GM23338 (cell line): ENCODE measurements at regions not wholly inside any gene's neighbourhood (a gene's known extent, or its start where the extent isn't known, plus 50 kb on each side); places are given as distances from the start of the nearest gene placed in this dataset.

Experiments
- CREB1 ChIP-seq: fragments of 250-450 bp; sonication (Bioruptor Pico); IDR thresholded peaks from 2 replicates; pipeline ENCODE4 v1.5.0; 2020; ENCODE audit warnings: low read depth, mild to moderate bottlenecking, moderate library complexity
- EZH2 ChIP-seq: fragments of 200-600 bp; sonication (generic); IDR thresholded peaks from one replicate; pipeline ENCODE4 v1.8.0; 2017; ENCODE audit warnings: antibody characterized with exemption, mild to moderate bottlenecking, low read depth; ENCODE audit not compliant: unreplicated experiment
- EZH2phosphoT487 ChIP-seq: fragments of 200-600 bp; sonication (generic); IDR thresholded peaks from one replicate; pipeline ENCODE4 v1.8.1; 2018; ENCODE audit warnings: antibody characterized with exemption; ENCODE audit not compliant: unreplicated experiment
- POLR2AphosphoS5 ChIP-seq: IDR thresholded peaks from 2 replicates; pipeline ENCODE4 v1.6.1; 2016; ENCODE audit warnings: antibody characterized with exemption, low read depth
- STAT1 ChIP-seq: IDR thresholded peaks from one replicate; pipeline ENCODE4 v1.6.1; 2016; ENCODE audit warnings: antibody characterized with exemption; ENCODE audit not compliant: unreplicated experiment
- TF ChIP-seq, protein P1 (sequence below), 2 experiments: fragments of 200-600 bp in 1 of 2; sonication (generic) in 1 of 2; conservative IDR thresholded peaks; 2 replicates each; pipeline versions ENCODE4 v1.5.1 to v1.6.1; 2016 to 2017; ENCODE audit warnings: antibody characterized with exemption in 2 of 2, low read depth in 2 of 2, mild to moderate bottlenecking in 2 of 2, moderate library complexity in 1 of 2
- TF ChIP-seq, protein P2 (sequence below): IDR thresholded peaks from one replicate; pipeline ENCODE4 v1.6.1; 2018; ENCODE audit warnings: antibody characterized with exemption; ENCODE audit not compliant: unreplicated experiment

DNA sequence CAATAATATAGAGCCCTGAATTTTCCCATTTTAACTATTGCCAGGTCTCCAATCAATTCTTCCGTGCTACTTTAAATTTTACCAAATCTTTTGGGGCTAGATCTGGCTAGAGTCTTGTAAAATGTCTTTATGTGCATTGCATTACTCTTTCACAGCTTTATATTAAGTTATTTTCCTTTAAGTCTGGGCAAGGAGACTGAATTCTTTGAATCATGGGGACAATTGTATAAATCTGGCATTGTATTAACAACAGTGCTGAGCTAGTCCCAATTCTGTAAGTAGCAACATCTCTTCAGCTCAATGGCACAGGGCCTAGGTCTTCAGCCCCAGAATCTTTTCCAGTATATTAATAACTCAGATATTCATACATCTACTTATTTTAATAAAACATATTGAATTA lies 1080.4 kb upstream of the INTU start:
- TF ChIP-seq, protein P1, sequence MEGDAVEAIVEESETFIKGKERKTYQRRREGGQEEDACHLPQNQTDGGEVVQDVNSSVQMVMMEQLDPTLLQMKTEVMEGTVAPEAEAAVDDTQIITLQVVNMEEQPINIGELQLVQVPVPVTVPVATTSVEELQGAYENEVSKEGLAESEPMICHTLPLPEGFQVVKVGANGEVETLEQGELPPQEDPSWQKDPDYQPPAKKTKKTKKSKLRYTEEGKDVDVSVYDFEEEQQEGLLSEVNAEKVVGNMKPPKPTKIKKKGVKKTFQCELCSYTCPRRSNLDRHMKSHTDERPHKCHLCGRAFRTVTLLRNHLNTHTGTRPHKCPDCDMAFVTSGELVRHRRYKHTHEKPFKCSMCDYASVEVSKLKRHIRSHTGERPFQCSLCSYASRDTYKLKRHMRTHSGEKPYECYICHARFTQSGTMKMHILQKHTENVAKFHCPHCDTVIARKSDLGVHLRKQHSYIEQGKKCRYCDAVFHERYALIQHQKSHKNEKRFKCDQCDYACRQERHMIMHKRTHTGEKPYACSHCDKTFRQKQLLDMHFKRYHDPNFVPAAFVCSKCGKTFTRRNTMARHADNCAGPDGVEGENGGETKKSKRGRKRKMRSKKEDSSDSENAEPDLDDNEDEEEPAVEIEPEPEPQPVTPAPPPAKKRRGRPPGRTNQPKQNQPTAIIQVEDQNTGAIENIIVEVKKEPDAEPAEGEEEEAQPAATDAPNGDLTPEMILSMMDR (conservative IDR thresholded peaks at IDR 0.05; ENCODE audit: low read depth in 2 of 2): no peak
- TF ChIP-seq CREB1 (CRISPR knock-in tag) (no peak), EZH2phosphoT487 (no peak), POLR2AphosphoS5 (no peak), EZH2 (no peak), STAT1 (no peak)
- TF ChIP-seq, protein P2, sequence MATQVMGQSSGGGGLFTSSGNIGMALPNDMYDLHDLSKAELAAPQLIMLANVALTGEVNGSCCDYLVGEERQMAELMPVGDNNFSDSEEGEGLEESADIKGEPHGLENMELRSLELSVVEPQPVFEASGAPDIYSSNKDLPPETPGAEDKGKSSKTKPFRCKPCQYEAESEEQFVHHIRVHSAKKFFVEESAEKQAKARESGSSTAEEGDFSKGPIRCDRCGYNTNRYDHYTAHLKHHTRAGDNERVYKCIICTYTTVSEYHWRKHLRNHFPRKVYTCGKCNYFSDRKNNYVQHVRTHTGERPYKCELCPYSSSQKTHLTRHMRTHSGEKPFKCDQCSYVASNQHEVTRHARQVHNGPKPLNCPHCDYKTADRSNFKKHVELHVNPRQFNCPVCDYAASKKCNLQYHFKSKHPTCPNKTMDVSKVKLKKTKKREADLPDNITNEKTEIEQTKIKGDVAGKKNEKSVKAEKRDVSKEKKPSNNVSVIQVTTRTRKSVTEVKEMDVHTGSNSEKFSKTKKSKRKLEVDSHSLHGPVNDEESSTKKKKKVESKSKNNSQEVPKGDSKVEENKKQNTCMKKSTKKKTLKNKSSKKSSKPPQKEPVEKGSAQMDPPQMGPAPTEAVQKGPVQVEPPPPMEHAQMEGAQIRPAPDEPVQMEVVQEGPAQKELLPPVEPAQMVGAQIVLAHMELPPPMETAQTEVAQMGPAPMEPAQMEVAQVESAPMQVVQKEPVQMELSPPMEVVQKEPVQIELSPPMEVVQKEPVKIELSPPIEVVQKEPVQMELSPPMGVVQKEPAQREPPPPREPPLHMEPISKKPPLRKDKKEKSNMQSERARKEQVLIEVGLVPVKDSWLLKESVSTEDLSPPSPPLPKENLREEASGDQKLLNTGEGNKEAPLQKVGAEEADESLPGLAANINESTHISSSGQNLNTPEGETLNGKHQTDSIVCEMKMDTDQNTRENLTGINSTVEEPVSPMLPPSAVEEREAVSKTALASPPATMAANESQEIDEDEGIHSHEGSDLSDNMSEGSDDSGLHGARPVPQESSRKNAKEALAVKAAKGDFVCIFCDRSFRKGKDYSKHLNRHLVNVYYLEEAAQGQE: no peak
